Activated B cell treated with CpG ODN at 0.5 μM for 24 hours (primary cell): ENCODE measurements at regions not wholly inside any gene's neighbourhood (a gene's known extent, or its start where the extent isn't known, plus 50 kb on each side); places are given as distances from the start of the nearest gene placed in this dataset.

Experiments used
- ATAC-seq: fragments of 200-7000 bp; cut with Tn5 transposase; one replicate; pipeline ENCODE4 v1.10.0; 2021; ENCODE audit warnings: low read depth, mild to moderate bottlenecking, moderate library complexity
- CTCF ChIA-PET: fragments of 350-600 bp; sonication (Branson Sonifier 250); formaldehyde crosslinking; loops from one replicate; lab custom pipeline; 2021; ENCODE audit warnings: antibody characterized with exemption; lab: Charles Lee
- POLR2A ChIA-PET: fragments of 350-600 bp; sonication (Branson Sonifier 250); formaldehyde crosslinking; loops from one replicate; lab custom pipeline; 2021; ENCODE audit warnings: antibody characterized with exemption; lab: Charles Lee
- DNase-seq: peaks from one replicate; pipeline ENCODE4 v3.0.0; 2022
- H3K27ac Mint-ChIP-seq: one replicate; pipeline ENCODE4 v1.8.0; 2020; ENCODE audit warnings: mixed read lengths
- H3K27me3 Mint-ChIP-seq: one replicate; pipeline ENCODE4 v1.8.0; 2021; ENCODE audit warnings: mixed read lengths
- H3K36me3 Mint-ChIP-seq: one replicate; pipeline ENCODE4 v1.8.0; 2021; ENCODE audit warnings: low read depth, mixed read lengths
- H3K4me1 Mint-ChIP-seq: one replicate; pipeline ENCODE4 v1.8.0; 2021; ENCODE audit warnings: mixed read lengths
- H3K4me3 Mint-ChIP-seq: one replicate; pipeline ENCODE4 v1.8.0; 2020; ENCODE audit warnings: mild to moderate bottlenecking, mixed read lengths
- H3K9me3 Mint-ChIP-seq: one replicate; pipeline ENCODE4 v1.8.0; 2020; ENCODE audit warnings: mixed read lengths
- CTCF ChIP-seq: fragments of 200-600 bp; IDR thresholded peaks from one replicate; pipeline ENCODE4 v1.8.0; 2022; ENCODE audit warnings: antibody characterized with exemption, mild to moderate bottlenecking
- intact Hi-C: fragments of 100-400 bp; cut with micrococcal nuclease; formaldehyde crosslinking; loops from one replicate; pipeline ENCODE4 v1.15.1; 2024

GRCh38 chr2:234333168-234334130, 163.4 kb downstream of the ARL4C start:
- DNase-seq, result no peak
- TF ChIP-seq CTCF, result no peak
- Mint-ChIP-seq H3K27ac (no peak overlapping the region), H3K27me3 (peaks cover 33% of the 10 kb centered on the region), H3K4me3 (no peak overlapping the region), H3K36me3 (no peaks in the 10 kb centered on the region), H3K4me1 (peaks cover 14% of the 10 kb centered on the region), H3K9me3 (no peaks in the 10 kb centered on the region)
- intact Hi-C loops, result loop anchor here (5.0 kb wide), 1 partner anchor 34 kb away; no protein-coding TSS in a partner anchor
- no peak for ATAC-seq
- POLR2A ChIA-PET, result interaction anchor here (0.7 kb wide), 1 partner anchor 25 kb away, joined by 4 read pairs; no protein-coding TSS in a partner anchor
- CTCF ChIA-PET, result no interaction called here

GRCh38 chr2:234331966-234332365, 164.9 kb downstream of the ARL4C start:
- POLR2A ChIA-PET, result no interaction called here
- no peak for TF ChIP-seq CTCF
- intact Hi-C loops, result loop anchor here (5.0 kb wide), 1 partner anchor 35 kb away; no protein-coding TSS in a partner anchor
- H3K4me1 Mint-ChIP-seq, result peaks cover 15% of the 10 kb centered on the region
- peaks cover 23% of the 10 kb centered on the region for H3K27me3 Mint-ChIP-seq
- no peaks in the 10 kb centered on the region for H3K9me3 Mint-ChIP-seq
- no peak overlapping the region for H3K4me3 Mint-ChIP-seq
- CTCF ChIA-PET, result no interaction called here
- ATAC-seq, result no peak
- DNase-seq, result no peak
- no peaks in the 10 kb centered on the region for H3K36me3 Mint-ChIP-seq
- H3K27ac Mint-ChIP-seq, result no peak overlapping the region

DNA sequence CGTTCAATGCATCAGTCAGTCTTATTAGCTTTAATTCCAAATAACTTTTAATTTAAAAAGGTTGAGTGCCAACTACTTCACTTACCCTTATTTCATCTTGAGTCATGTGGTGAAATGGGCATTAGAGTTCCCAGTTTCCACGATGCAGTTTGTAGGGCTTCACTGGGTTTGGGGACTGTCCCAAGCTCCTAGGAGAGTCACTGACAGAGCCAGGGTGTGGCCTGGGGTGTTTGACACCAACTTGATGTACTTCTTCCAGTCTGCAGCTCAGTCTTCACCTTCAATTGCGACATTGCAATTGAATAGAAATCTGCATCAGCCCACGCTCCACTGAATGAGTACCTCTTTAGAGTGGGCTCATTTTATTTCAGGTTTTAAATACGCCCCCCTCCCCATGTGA, 165.3 kb downstream of the ARL4C start:
- Mint-ChIP-seq H3K4me3 (no peak overlapping the region), H3K9me3 (no peaks in the 10 kb centered on the region), H3K4me1 (peaks cover 15% of the 10 kb centered on the region), H3K27ac (no peak overlapping the region), H3K36me3 (no peaks in the 10 kb centered on the region), H3K27me3 (peaks cover 21% of the 10 kb centered on the region)
- DNase-seq (no peak), ATAC-seq (peak; percentile 18)
- POLR2A ChIA-PET, result no interaction called here
- intact Hi-C loops, result loop anchor here (5.0 kb wide), 1 partner anchor 36 kb away; no protein-coding TSS in a partner anchor
- CTCF ChIA-PET, result no interaction called here
- TF ChIP-seq CTCF, result no peak

- H3K36me3 Mint-ChIP-seq, result no peaks in the 10 kb centered on the region
- H3K9me3 Mint-ChIP-seq, result no peaks in the 10 kb centered on the region
- no peak for TF ChIP-seq CTCF
- H3K4me1 Mint-ChIP-seq, result peaks cover 12% of the 10 kb centered on the region
- CTCF ChIA-PET, result no interaction called here
- H3K4me3 Mint-ChIP-seq, result no peak overlapping the region
- intact Hi-C loops, result loop anchor here (5.0 kb wide), 1 partner anchor 36 kb away; no protein-coding TSS in a partner anchor
- DNase-seq (no peak), ATAC-seq (no peak)
- no peak overlapping the region for H3K27ac Mint-ChIP-seq
- H3K27me3 Mint-ChIP-seq, result peaks cover 17% of the 10 kb centered on the region
- POLR2A ChIA-PET, result no interaction called here
These were observed 166.0 kb downstream of the ARL4C start for GRCh38 chr2:234330902-234331301.

GRCh38 chr2:234329202-234329960, 167.5 kb downstream of the ARL4C start:
- POLR2A ChIA-PET, result no interaction called here
- Mint-ChIP-seq H3K9me3 (peaks cover 3% of the 10 kb centered on the region), H3K27ac (no peak overlapping the region), H3K4me1 (peaks cover 9% of the 10 kb centered on the region), H3K4me3 (no peak overlapping the region), H3K27me3 (peaks cover 14% of the 10 kb centered on the region), H3K36me3 (no peaks in the 10 kb centered on the region)
- no peak for TF ChIP-seq CTCF
- DNase-seq (no peak), ATAC-seq (no peak)
- intact Hi-C loops, result no loop called here
- CTCF ChIA-PET, result no interaction called here
